CD4-positive, alpha-beta T cell treated with Interleukin-10 for 1 hour (primary cell): ENCODE measurements at regions not wholly inside any gene's neighbourhood (a gene's known extent, or its start where the extent isn't known, plus 50 kb on each side); places are given as distances from the start of the nearest gene placed in this dataset.
"Not testable (repeated sequence)": the region's sequence is repeated elsewhere in the genome, so short reads cannot be mapped to it uniquely, and the experiment has no call there.

ENCODE experiments used
- DNase-seq: peaks from one replicate; pipeline ENCODE4 v3.0.0-alpha.2; 2020

DNA sequence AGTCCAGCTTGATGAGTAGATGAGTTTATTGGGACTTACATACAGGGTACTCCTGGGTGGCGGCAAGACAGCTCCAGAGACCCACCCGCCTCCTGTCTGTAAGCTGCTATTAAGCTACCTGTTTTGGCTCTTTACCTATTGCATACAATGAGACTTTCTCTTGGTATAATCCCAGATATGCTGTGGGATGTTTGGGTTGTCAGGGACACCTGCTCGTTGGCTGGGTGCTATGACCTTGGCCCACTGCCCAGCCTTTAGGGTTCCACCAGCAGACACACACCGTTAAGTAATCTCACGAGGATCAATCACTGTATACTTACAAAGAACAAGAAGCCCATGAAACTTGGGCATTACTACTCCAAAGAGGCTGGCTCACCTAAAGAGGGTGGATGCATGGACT, 116.4 kb downstream of the NPIPB5 start:
- DNase-seq, result no peak

DNA sequence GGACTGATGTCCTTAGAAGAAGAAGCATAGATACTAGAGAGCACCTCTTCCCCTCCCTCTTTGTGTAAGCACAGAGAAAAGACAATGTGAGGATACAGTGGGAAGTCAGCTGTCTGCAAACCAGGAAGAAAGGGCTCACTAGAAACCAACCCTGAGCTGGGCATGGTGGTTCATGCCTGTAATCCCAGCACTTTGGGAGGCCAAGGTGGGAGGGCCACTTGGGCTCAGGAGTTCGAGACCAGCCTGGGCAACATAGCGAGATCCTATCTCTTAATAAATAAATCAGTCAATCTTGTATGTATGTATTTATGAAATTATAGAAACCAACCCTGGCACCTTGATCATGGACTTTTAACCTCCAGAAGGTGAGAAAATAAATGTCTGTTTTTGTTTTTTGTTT, 118.3 kb downstream of the NPIPB5 start:
- DNase-seq, result no peak

DNA sequence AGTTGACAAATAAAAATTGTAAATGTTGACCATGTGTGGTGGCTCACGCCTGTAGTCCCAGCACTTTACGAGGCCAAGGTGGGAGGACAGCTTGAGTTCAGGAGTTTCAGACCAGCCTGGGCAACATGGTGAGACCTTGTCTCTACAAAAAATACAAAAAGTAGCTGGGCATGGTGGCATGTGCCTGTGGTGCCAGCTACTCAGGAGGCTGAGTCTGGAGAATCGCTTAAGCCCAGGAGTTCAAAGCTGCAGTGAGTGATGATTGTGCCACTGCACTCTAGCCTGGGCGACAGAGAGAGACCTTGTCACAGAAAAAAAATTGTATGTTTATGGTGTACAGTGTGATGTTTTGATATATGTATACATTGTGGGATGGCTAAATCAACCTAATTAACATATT, 119.6 kb downstream of the NPIPB5 start:
- DNase-seq, result no peak

DNA sequence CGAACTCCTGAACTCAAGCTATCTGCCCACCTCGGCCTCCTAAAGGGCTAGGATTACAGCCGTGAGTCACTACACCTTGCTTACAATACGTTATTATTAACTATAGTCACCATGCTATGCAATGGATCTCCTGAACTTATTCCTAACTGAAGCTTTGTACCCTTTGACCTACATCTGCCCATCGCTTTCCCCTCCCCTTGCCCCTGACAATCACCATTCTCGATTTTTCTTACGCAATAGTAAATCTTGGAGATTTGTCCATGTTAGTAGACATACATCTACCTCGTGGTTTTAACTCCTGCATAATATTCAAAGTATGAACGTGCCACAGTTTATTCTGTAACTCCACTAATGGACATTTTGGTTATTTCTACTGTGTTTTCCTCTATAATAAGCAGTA, 120.6 kb downstream of the NPIPB5 start:
- no peak for DNase-seq

DNA sequence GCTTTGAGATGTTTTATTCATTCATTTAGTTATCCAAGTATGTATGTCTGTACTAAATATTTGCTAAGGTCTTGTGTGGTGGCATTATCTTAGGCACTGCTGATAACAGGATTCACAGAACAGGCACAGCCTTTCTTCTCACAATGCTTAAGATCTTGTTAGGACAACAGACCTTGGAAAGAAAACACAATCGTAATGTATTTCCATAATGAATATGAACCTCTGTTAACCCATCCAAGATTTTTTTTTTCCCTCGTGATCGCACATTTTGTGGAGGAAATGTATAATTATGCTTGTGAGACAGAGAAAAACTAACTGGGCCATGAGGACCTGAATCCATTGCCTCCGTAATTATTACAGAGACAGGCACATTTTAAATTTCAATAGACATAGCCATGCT, 121.9 kb downstream of the NPIPB5 start:
- DNase-seq, result no peak

DNA sequence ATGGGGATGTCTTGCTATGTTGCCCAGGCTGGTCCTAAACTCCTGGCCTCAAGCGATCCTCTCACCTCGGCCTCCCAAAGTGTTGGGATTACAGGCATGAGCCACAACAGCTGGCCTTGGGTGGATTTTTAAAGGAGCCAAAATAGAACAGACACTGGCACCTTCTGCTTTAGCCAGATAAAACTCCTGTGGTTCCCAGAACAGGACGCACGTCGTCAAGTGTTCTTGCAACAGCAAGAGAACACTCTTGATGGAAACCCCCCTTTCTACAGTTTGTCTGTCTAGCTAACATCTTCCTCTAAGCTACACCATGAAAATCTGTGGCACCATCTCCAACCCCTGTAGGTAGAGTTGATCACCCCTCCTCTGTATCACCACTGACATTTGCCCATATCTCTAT, 122.6 kb downstream of the NPIPB5 start:
- no peak for DNase-seq

DNA sequence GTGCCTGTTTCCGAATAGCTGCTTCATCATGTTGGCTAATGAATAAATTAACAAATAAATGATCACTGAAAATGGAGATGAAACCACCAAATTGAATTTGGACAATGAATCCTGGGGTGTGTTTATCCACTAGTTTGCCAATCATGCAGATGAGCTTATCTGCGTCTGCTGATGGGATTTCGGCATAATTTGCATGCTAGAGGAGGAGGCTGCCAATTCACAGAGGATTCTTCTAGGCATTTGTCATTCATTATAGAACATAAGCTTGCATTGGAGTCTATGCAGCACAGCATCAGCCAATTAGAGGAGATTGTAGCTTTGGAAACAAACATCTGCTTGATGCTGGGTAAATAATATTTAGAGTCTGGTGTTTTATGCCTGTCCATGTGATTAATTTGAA, 123.1 kb downstream of the NPIPB5 start:
- DNase-seq, result no peak

DNA sequence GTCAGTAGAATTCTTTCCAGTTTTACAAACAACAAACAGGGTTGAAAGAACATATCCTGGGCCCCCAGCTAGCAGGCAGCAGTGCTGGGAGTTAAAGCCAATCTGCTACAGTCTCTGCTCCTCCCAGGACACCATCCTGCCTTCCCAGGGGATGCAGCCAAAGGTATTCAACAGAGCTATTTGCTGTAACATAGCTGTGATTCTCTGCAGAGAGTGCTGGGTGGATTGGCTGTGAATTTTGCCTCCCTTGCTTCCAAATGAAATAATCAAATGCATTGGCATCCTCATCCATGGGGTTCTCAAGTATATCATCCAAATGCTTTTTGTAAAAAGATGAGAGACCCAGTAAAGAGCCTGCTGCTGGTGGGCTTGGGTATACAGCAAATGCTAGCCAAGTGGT, 124.3 kb downstream of the NPIPB5 start:
- DNase-seq, result no peak

DNA sequence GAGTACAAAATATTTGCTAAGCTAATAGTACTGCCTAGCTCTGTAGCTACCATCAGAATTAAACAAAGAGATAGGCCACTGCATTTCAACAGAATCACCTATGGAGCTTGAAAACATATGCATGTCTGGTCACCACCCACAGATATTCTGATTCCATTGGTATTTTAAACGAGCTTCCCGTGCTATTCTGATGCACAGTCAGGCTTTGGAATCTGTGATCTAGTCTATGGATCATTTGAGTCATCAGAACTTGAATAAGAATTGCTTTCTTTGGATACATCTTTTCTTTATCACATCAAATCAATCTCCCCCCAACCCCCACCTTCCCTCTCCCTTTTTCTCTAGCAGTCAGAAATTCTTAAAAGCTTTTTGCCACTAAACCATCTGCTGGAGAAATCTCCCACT, 124.7 kb downstream of the NPIPB5 start:
- DNase-seq, result no peak

DNA sequence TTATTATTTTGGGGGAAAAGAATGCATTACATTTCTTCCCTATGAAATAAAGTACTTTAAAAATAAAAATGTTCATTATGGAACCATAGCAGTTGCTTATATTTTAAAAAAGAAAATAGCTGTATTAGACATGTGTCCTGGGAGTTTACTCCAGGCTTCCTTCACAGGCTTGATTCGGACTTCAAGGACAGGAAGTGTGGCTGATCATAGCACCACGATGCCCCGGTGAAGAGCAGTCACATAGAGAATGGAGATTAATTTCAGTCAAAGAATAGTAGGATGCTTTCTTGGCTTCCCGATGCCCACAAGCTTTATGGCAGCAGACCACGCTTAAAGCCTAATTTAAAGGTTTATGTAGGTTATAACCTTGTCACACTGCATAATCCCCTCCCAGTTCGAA, 125.1 kb downstream of the NPIPB5 start:
- no peak for DNase-seq

DNA sequence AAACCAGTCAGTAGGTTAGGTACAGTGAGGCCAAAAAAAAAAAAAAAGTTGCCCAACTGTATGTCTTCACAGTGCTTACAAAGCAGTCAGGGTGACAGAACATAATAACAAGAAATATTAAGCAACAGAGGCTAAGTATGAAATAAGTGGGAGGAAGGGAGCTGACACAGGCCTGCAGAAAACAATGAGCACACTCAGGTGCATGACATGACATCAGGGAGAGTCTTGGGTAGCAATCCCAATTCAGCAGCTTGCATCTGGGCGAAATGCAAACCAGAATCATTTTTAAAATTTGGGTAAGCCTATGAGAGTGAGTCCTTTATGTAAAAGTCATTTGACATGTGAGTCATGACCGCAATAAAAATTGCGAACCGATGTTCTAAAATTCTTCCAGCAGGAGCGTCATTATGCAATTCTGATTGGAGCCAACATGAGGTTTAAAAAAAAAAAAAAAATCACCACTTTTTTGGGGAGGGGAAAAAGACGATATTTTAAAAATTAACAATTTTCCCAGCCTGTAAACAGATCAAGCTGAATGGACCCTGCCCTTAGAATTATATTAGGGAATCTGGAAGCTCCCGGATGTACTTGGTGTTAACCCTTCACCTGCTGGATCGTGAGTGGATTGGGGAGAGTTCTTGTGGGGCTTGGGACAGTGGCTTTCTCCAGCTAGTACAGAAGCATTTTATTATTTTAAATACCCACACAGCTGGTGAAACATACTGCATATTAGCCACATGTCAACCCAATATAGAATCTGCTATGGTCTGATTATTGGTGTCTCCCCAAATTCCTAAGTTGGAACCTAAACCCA, 127.9 kb downstream of the NPIPB5 start:
- DNase-seq, result no peak

DNA sequence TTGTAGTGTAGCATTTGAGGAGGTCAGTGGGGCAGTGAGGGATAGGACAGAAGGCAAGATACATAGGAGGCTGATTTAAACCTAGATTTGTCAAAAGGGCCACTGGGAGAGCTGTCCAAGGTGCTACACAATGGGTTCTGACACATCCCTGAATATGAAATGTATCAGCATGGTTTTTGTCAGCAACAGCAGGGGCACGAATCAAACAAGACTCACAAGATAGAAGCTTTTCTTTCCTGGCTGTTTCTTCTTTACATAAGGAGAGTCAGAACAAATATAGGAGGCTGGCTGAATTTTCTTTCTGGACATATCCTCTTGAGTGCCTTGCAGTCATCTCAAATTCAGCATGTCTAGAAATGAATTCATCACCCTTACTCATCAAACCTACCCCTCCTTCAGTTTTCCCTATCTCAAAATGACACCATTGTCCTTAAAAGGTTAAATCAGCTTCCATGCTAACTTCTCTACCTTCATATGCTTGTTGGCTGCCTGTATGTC, 130.5 kb downstream of the NPIPB5 start:
- DNase-seq, result no peak

DNA sequence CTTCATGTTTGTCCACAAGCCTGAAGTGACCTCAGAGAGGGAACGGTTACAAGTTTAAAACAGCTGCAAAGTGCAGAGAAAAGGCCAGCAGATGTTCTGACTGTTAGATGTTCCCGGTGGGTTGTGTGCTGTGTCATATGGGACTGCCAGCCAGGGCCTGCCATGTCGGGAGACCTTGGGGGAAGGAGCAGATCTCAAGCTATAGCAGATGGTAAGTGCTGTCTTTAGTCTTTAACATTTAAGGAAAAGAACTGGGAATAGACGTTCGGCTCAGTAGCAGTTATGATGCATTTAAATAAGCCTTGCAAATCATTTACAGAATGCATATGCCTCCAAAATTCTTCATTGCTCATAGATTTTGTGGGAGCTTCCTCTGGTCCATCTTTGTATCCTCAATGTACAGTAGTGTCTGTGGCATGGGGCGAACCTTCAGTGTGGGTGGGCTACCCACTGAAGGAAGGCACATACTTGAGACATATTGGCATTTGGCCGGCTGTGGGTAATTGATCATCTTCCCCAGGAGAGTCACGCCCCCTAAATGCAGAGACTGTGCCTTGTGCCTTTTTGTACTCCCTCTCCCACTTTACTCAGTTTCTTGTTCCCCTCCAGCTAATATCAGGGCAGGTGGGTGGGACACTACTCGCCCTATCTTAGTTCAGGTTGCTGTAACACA, 131.9 kb downstream of the NPIPB5 start:
- no peak for DNase-seq

DNA sequence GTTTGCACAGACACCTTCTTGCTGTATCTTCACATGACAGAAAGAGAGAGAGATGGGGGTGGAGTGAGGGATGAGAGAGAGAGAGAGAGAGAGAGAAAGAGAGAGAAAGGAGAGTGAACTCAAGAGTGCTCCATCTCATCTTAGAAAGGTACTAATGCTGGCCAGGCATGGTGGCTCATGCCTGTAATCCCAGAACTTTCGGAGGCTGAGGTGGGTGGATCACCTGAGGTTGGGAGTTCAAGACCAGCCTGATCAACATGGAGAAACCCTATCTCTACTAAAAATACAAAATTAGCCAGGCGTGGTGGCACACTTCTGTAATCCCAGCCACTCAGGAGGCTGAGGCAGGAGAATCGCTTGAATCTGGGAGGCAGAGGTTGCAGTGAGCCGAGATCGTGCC, 132.5 kb downstream of the NPIPB5 start:
- not testable (repeated sequence) for DNase-seq

DNA sequence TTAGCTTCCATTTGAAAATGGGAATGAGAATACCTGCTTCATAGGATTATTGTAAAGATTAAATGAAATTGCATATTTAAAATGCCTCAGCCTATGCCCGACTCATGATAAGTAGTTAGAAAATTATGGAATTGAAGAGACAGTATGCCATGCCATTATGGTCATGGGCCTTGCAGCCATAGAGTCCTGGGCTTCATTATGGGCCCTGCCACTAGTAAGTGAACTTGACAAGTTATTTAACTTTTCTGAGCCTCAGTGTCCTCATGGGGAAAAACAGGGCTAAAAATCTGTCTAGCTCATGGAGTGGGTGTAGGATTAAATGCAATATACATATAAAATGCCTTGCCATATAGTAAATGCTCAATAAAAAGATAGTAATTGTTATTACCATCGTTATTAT, 133.2 kb downstream of the NPIPB5 start:
- DNase-seq, result no peak

DNA sequence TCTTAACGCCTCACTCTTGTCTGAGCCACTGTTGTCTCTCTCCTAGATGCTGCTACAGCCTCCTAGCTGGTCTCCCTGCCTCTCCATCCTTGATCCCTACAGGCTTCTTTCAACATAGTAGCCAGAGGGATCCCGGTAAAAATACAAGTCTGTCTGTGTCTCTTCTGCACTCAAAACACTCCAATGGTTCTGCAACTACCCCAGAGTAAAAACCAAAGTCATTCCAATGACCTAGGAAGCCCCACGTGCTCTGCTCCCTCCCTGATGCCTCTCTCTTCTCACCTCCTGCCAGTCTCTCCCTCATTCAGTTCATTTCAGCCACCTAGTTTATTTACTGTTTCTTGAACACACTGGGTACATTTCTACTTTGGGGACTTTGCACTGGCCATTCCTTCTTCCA, 135.2 kb downstream of the NPIPB5 start:
- no peak for DNase-seq

DNA sequence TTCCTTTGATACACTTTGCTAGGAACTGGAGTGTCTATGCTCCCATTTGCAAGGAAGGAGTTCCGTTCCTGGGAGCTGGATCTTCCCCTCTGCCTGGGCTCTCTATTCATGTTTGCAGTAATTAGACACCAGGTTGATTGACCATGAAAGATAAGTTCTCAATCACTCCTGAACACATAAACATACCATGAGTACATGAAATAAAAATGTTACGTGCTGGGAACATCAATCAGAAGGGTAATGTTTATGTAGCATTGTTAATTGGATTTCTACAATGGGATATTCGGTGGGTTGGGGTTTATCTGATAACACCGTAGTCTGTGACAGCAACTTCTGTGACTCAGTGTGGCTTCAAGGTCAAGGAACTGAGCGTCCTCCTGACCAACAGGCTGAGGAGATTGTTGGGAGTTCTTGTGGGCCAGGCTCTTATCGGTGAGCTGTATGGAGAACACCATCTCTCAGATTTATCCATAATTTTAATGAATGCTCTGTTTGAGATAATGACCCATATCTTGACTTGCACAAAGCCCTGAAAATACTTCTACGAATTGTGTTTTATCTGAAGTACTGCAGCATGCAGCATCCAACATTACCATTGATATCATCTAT, 136.4 kb downstream of the NPIPB5 start:
- no peak for DNase-seq

DNA sequence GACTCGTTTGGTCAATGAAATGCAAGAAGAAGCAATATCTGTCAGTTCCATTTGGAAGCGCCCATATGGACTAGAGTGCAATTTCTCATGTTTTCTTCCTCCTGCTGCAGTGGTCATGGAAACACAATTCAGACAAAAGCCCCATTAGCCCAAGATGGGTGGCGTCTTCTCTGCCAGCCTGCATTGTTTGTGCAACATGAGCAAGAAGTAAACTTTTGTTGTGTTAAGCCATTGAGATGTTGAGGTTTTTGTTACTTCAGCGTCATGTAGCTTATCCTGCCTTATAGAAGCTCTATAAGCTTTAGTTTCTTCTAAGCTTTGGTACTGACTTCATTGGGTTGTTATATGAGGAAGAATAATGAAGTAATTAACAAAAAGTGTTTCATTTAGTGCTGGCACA, 137.4 kb downstream of the NPIPB5 start:
- DNase-seq, result no peak

DNA sequence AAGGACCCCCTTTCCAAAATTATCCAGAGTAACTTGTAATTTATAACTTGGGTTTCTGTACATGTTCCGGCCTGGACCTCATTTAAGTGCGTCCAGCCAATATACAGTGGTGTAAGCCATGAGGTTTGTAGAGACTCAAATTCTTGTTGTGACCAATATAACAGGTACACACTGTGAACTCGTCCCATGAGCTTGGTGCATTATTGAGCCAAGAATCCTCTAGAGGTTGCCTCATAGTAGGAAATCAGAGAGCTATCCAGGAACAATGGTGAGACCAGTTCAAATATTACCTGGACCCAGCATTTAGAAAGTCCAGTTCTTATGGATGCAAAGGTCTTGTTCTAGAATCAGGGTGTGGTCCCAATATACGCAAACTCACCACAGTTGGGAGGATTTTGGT, 138.2 kb downstream of the NPIPB5 start:
- DNase-seq, result no peak

DNA sequence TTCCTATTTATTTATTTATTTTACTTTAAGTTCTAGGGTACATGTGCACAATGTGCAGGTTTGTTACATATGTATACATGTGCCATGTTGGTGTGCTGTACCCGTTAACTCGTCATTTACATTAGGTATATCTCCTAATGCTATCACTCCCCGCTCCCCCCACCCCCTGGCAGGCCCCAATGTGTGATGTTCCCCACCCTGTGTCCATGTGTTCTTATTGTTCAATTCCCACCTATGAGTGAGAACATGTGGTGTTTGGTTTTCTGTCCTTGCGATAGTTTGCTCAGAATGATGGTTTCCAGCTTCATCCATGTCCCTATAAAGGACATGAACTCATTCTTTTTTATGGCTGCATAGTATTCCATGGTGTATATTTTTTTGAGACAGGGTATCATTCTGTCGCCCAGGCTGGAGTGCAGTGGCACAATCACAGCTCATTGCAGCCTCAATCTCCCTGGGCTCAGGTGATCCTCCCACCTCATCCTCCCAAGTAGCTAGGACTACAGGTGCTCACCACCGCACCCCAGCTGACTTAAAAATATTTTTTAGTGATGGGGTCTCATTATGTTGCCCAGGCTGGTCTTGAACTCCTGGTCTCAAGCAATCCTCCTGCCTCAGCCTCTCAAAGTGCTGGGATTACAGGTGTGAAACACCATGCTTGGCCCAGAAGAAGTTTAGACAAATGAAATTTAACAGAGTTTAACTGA, 140.6 kb downstream of the NPIPB5 start:
- DNase-seq, result not testable (repeated sequence)

DNA sequence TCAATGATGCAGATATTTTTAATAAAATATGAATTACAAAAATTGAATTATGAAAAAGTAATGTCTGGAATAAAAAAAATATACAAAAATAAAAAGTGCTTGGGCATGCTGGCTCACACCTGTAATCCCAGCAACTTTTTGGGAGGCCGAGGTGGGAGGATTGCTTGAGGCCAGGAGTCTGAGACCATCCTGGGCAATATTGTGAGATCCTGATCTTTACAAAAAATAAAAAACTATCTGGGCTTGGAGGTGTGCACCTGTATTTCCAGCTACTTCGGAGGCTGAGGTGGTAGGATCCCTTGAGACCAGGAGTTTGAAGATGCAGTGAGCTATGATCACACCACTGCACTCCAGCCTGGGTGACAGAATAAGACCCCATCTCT, 141.8 kb downstream of the NPIPB5 start:
- no peak for DNase-seq

DNA sequence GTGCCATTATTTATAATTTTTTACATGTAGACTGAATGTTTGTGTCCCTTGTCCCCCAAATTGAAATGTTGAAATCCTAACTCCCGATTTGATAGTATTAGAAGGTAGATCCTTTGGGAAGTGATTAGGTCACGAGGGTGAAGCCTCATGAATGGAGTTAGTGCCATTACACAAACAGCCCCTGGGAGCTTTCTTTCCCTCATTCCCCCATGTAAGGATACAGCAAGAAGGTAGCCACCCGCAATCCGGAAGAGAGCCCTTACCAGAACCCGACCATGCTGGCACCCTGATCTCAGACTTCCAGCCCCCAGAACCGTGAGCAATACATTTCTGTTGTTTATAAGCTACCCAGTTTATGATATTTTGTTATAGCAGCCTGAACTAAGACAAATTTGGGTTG, 143.2 kb downstream of the NPIPB5 start:
- no peak for DNase-seq

DNA sequence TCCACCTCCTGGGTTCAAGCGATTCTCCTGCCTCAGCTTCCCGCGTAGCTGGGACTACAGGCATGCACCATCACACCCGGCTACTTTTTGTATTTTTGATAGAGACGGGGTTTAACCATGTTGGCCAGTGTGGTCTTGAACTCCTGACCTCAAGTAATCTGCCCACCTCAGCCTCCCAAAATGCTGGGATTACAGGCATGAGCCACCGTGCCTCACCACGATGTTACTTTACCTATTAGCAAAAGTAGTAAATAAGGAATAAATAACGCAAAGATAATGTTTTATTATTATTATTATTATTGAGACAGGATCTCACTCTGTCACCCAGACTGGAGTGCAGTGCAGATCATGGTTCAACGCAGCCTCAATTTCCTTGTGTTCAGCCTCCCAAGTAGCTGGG, 145.9 kb downstream of the NPIPB5 start:
- DNase-seq, result not testable (repeated sequence)

DNA sequence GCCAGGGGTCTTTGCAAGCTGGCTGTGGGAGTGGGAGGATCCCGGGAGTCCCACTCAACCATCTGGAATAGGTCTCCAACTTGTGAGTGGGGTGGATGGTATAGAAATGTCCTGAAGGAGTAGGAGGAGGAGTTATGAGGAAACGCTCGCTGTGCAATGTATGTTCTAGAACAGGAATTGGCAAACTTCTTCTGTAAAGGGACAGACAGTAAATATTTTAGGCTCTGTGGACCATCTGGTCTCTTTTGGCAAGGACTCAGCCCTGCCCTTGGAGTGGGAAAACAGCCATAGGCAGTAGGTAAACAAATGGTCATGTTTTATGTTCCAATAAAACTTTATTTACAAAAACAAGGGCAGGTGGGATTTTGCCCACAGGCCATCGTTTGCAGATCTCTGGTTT, 149.2 kb downstream of the NPIPB5 start:
- DNase-seq, result no peak
